GM21825 (cell line): ENCODE measurements at regions not wholly inside any gene's neighbourhood (a gene's known extent, or its start where the extent isn't known, plus 50 kb on each side); places are given as distances from the start of the nearest gene placed in this dataset.

Experiments used
- ATAC-seq: cut with Tn5 transposase; IDR thresholded peaks from one replicate; pipeline ENCODE4 v1.9.1; 2021; ENCODE audit warnings: mild to moderate bottlenecking, moderate library complexity; ENCODE audit not compliant: unreplicated experiment

- no peak for ATAC-seq
These were observed 707.8 kb upstream of the LMCD1 start for GRCh38 chr3:7793786-7794185.

GRCh38 chr3:7798276-7798675 lies 703.3 kb upstream of the LMCD1 start:
- ATAC-seq, result no peak

- no peak for ATAC-seq
These were observed 701.4 kb upstream of the LMCD1 start for GRCh38 chr3:7800006-7800780.

GRCh38 chr3:7812490-7812889 lies 689.1 kb upstream of the LMCD1 start:
- no peak for ATAC-seq

DNA sequence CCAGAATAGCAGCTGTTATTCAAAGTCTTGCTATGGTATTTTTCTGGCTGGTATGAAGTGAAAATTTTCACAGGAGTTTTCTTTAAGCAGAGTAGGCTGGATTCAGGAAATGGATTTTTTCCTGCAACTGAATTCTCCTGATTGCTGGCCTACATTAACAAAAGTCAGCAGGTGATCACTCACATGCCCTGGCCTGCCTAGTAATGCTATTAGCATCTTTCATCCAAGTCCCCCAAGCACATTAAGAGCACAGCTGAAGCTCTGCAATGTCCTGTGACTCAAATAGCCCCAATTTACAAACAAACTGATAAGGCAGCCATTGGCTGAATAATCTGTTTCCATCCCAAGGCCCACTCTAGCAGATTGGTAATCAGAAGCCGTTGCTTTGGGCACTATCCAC lies 688.3 kb upstream of the LMCD1 start:
- ATAC-seq, result no peak

- no peak for ATAC-seq
These were observed 684.4 kb upstream of the LMCD1 start for GRCh38 chr3:7817239-7817638.

DNA sequence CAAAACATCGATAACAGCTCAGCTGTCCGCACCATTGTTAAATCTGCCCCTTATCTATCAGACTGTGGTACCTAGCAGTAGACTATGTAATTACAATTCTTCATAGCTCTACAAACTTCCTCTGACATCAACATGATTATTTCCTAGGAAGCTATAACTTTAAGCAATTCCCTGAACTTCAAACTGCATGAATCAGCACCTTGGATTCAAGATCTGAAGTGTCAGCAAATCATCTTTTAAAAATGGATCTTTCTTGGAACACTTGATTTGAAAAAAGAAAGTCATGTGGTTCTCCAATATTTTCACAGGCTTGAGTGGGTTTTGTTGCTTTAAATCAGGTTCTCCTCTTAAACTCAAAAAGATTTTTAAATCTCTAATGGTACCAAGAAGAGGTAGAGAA lies 680.7 kb upstream of the LMCD1 start:
- ATAC-seq, result no peak

- ATAC-seq, result no peak
These were observed 679.8 kb upstream of the LMCD1 start for GRCh38 chr3:7821858-7822257.

DNA sequence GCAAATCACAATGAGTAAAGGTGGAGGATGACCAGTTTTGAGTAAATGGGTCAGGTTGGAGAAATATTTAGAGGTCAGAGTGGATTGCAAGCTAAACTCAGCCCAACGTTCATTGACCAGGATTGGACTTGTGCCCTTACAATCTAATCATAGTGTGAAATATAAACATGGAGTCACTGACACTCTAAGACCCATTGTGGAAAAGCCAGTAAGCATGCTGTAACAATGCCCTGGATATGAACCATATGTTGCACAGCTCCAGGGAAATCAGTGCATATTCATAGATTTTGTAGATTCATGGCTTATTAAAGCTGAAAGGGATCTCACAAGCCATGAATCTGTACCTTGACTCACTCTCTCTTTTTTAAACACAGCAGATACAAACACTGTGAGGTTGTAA lies 660.2 kb upstream of the LMCD1 start:
- ATAC-seq, result no peak

GRCh38 chr3:7843441-7843840 lies 658.2 kb upstream of the LMCD1 start:
- ATAC-seq, result no peak

DNA sequence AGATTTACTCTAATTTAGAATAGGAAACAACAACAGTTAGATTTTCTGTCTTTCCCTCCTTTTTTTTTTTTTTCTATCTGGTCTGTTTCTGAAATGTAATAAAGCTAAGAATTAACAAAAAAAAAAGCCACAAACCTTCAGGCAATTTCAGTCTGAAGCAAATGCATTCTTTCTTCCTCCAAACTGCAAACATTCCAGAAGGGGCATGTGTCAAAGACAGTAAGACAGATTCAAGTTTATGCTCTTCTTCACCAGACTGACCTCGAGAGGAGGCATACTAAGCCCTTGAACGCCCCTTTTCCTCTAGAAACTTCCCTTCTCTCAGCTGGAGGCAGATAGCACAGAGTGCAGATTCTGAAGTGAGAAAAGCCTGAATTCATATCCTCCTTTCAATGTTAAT lies 654.6 kb upstream of the LMCD1 start:
- no peak for ATAC-seq

DNA sequence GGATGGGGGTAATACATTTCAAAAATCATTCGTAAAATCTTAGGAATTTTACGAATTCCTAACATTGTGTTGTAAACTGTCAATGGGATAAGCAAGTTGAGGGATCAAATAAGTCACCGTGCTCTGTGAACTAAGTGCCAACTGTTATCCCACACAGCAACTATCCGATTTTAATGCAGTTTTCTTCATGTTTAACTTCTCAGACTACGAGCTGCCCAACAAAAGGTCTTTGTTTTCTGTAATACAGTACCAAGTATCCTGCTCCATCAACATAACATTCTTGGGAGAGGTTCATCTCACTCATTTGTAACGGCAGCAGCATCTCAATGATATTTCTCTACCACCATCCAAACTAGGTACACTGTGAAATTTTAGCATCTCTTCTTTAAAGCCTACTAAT lies 654.1 kb upstream of the LMCD1 start:
- ATAC-seq, result no peak

- no peak for ATAC-seq
These were observed 647.4 kb upstream of the LMCD1 start for GRCh38 chr3:7854266-7854665.

- ATAC-seq, result no peak
These were observed 646.9 kb upstream of the LMCD1 start for GRCh38 chr3:7854721-7855120.

DNA sequence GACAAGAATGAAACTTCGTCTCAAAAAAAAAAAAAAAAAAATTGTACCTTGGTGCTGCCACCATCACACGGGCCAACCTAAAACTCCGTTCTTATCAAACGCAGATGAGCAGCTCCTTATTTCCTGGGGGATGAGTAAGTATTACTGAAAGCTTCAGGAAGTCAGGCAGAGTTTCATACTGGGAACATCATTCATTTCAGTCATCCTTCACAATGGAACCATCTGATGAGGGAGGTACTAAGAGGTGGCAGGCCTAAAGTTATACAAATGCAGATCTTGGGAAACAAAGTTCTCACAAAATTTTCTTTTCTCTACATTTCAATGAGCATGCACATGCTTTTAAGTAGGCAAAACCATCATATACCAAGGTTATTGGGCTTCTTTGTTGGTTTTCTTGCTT lies 636.0 kb upstream of the LMCD1 start:
- no peak for ATAC-seq

GRCh38 chr3:7867587-7867986 lies 634.0 kb upstream of the LMCD1 start:
- ATAC-seq, result no peak

DNA sequence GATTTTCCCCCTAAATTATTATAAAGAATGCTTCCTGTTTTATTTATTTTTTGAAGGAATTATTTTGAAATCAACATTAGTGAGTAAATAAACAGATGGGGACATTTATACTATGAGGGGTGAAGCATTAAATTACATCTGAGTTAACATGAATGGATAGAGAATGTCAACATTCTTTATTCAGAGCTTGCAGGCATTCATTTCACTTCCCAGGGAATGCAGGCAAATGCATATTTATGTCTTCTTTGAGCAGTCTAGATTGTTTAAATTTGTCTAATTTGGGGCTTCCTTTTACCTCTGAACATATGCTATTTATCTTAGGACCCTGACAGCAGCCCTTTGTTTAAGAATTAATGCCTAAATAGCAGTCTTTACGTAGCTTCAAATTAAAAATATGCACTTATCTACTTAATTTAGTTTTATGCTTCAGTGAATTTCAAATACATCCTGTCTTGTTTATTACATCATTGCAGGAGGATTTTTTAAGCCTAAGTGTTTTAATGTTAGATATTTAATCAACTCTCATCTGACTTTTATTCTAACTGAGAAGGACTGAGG lies 630.5 kb upstream of the LMCD1 start:
- ATAC-seq, result no peak

DNA sequence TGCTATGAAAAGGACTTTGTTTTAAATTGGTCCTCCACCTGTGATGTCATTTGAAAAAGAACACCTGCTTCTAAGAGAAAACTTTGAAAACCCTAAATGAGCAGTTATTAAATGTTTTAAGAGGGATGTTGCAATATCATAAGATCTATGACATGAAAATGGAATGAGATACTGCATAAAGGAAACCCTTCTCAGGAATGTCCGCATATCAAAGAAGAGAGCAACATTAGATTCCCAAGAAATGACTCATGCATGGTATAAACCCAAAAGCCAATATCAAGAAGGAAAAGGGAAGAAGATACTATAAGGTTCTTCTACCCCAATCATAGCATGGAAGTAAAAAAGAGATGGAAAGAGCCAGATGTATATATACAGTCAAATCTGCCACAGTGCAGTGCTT lies 627.5 kb upstream of the LMCD1 start:
- no peak for ATAC-seq

DNA sequence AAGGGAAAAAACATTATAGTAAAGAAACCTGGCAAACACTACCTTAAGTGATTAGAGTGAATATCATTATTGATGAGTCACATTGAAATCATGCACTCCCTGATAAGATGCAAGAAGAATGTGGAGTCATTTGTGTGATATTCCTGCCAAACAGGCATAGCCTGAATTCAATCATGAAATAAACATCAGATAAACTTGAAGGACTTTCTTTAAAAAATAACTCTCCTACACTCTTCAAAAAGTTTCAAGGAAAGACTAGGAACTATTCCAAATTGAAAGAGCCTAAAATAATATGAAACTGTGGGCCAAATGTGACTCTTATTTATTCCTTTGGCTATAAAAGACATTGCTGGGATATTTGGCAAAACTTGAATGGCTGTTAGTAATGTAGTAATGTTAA lies 625.7 kb upstream of the LMCD1 start:
- no peak for ATAC-seq

DNA sequence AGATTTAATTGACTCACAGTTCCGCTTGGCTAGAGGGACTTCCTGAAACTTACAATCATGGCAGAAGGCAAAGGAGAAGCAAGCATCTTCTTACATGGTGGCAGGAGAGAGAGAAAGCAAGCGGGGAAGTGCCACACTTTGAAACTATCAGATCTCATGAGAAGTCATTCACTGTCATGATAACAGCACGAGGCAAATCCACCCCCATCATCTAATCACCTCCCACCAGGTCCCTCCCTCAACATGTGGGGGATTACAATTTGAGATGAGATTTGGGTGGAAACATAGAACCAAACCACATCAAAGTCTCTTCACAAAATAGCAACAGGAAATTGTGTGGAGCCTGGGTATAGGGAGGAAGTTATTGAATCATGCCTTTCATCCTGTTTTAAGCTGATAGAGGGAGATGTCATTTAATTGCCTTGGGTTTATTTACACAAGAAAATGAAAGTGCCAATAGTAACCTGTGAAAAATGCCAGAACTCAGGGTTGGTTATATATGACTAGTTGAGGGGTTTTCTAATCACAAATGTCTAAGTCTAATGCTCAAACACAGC lies 624.8 kb upstream of the LMCD1 start:
- no peak for ATAC-seq

DNA sequence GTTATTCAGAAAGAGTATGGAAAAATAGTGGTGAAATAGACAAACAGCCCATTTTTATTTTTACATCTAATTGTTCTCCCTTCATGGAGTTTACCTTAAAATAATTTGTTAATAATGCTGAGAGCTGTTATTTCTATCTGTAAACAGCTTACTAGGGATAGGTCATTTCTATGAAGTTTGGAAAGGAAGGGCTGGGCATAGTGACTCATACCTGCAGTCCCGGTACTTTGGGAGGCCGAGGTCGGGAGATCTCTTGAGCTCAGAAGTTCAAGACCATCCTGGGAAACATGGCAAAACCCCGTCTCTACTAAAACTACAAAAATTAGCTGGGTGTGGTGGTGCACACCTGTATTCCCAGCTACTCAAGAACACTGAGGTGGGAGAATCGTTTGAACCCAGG lies 624.3 kb upstream of the LMCD1 start:
- ATAC-seq, result no peak

DNA sequence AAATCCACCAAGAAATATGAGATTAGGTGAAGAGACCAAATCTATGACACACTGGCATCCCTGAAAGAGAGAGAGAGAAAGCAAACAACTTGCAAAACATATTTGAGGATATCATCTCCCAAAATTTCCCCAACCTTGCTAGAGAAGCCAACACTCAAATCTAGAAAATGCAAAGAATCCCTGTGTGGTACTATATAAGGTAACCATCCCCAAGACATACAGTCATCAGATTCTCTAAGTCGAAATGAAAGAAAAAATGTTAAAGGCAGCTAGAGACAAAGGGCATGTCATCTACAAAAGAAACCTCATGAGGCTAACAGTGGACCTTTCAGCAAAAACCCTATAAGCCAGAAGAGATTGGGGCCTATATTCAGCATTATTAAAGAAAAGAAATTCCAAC lies 622.1 kb upstream of the LMCD1 start:
- no peak for ATAC-seq

DNA sequence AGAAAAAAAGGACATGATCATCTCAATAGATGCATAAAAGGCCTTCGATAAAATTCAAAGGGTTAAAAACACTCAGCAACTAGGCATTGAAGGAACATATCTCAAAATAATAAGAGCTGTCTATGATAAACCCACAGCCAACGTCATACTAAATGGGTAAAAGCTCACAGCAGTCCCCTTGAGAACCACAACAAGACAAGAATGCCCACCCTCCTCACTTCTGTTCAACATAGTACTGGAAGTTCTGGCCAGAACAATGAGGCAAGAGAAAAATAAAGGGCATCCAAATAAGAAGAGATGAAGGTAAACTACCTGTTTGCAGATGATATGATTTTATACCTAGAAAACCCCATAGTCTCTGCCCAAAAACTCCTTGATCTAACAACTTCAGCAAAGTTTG lies 619.7 kb upstream of the LMCD1 start:
- ATAC-seq, result no peak
